HCT116 (cell line): ENCODE measurements at regions not wholly inside any gene's neighbourhood (a gene's known extent, or its start where the extent isn't known, plus 50 kb on each side); places are given as distances from the start of the nearest gene placed in this dataset.

Experiments
- ATAC-seq: fragments of 200-7000 bp; cut with Tn5 transposase; 2 replicates; pipeline ENCODE4 v1.9.1; 2020; ENCODE audit warnings: mild to moderate bottlenecking, moderate library complexity
- BruUV-seq: library from RNA; stranded (reverse); fragments of 400-500 nt; replicated peaks from 2 replicates; lab custom pipeline; 2021; lab: Mats Ljungman, UMichigan
- CTCF ChIA-PET: fragments of 300-600 bp; sonication (Branson Sonifier 250); formaldehyde crosslinking; loops from one replicate; lab custom pipeline; 2021; ENCODE audit warnings: antibody characterized with exemption; lab: Charles Lee
- POLR2A ChIA-PET: fragments of 300-600, 350-600 bp; sonication (Branson Sonifier 250); formaldehyde crosslinking; loops from one replicate; lab custom pipeline; 2021; ENCODE audit warnings: antibody characterized with exemption; lab: Charles Lee
- RAD21 ChIA-PET, 2 experiments: fragments of 300-600 bp; sonication (Branson Sonifier 250); formaldehyde crosslinking; loops; one replicate each; lab custom pipeline; 2023; ENCODE audit warnings: low total read pairs in 2 of 2; ENCODE audit not compliant: uncharacterized antibody in 2 of 2, unreplicated experiment in 2 of 2, low non-redundant PET in 1 of 2; lab: Charles Lee
- DNase-seq: peaks from one replicate; pipeline ENCODE4 v3.0.0-alpha.2; 2010; ENCODE audit warnings: low read depth, low spot score
- H2AFZ ChIP-seq: fragments of 200-600 bp; shearing (Covaris generic), sonication (generic); 2 replicates; pipeline ENCODE4 v1.6.1; 2017; ENCODE audit warnings: low read depth, mixed run types, mixed read lengths, antibody characterized with exemption, low read length; ENCODE audit not compliant: poor library complexity, severe bottlenecking
- H3K27ac ChIP-seq: 2 replicates; pipeline ENCODE4 v1.5.1; 2012; ENCODE audit warnings: low read depth, low read length
- H3K27me3 ChIP-seq: fragments of 200-600 bp; sonication (generic); 2 replicates; pipeline ENCODE4 v1.6.1; 2016; ENCODE audit warnings: mixed run types, low read length, mixed read lengths; ENCODE audit not compliant: insufficient read depth
- H3K36me3 ChIP-seq, 2 experiments: fragments of 200-500 bp in 1 of 2; fragments of 200-600 bp in 1 of 2; sonication (Bioruptor generic) in 1 of 2; sonication (generic) in 1 of 2; 2 replicates each; pipeline versions ENCODE4 v1.5.1 to v1.6.1; 2014 to 2016; ENCODE audit warnings: low read length in 2 of 2, inconsistent platforms in 1 of 2, mixed read lengths in 1 of 2, mixed run types in 1 of 2; ENCODE audit not compliant: insufficient read depth in 2 of 2, control insufficient read depth in 1 of 2
- H3K4me1 ChIP-seq, 2 experiments: fragments of 200-600 bp in 1 of 2; sonication (generic) in 1 of 2; 2 replicates each; pipeline versions ENCODE4 v1.5.1 to v1.6.1; 2012 to 2017; ENCODE audit warnings: low read length in 2 of 2, inconsistent platforms in 1 of 2, mild to moderate bottlenecking in 1 of 2, mixed read lengths in 1 of 2, mixed run types in 1 of 2, moderate library complexity in 1 of 2; ENCODE audit not compliant: insufficient read depth in 2 of 2, control insufficient read depth in 1 of 2
- H3K4me2 ChIP-seq: fragments of 200-600 bp; sonication (generic); 2 replicates; pipeline ENCODE4 v1.6.1; 2017; ENCODE audit warnings: mixed run types, low read length, mixed read lengths
- H3K4me3 ChIP-seq, 2 experiments: fragments of 200-600 bp in 1 of 2; sonication (generic) in 1 of 2; replicated peaks in 1 of 2; 2 replicates each; pipeline ENCODE4 v1.5.1; 2011 to 2016; ENCODE audit warnings: low read length in 2 of 2, control low read depth in 1 of 2, low read depth in 1 of 2, mild to moderate bottlenecking in 1 of 2, mixed read lengths in 1 of 2, mixed run types in 1 of 2
- H3K79me2 ChIP-seq: fragments of 200-600 bp; sonication (generic); 2 replicates; pipeline ENCODE4 v1.6.1; 2017; ENCODE audit warnings: mild to moderate bottlenecking, mixed run types, low read length, moderate library complexity, mixed read lengths; ENCODE audit not compliant: insufficient read depth
- H3K9ac ChIP-seq: fragments of 200-600 bp; sonication (generic); 2 replicates; pipeline ENCODE4 v1.6.1; 2016; ENCODE audit warnings: low read length, mixed read lengths
- H3K9me2 ChIP-seq: fragments of 200-600 bp; sonication (generic), shearing (Covaris generic); 2 replicates; pipeline ENCODE4 v1.6.1; 2017; ENCODE audit warnings: mixed run types, mild to moderate bottlenecking, moderate library complexity; ENCODE audit not compliant: insufficient read depth
- H3K9me3 ChIP-seq, 2 experiments: fragments of 200-500 bp in 1 of 2; fragments of 200-600 bp in 1 of 2; sonication (Bioruptor generic) in 1 of 2; sonication (generic) in 1 of 2; 2 replicates each; pipeline ENCODE4 v1.6.1; 2014 to 2017; ENCODE audit warnings: low read length in 2 of 2, mixed read lengths in 2 of 2, inconsistent platforms in 1 of 2, low read depth in 1 of 2, mild to moderate bottlenecking in 1 of 2, mixed run types in 1 of 2, moderate library complexity in 1 of 2; ENCODE audit not compliant: control insufficient read depth in 1 of 2, insufficient read depth in 1 of 2
- H4K20me1 ChIP-seq: fragments of 200-600 bp; sonication (generic), shearing (Covaris generic); 2 replicates; pipeline ENCODE4 v1.6.1; 2017; ENCODE audit warnings: mixed run types, mild to moderate bottlenecking, moderate library complexity; ENCODE audit not compliant: insufficient read depth
- CEBPB ChIP-seq: IDR thresholded peaks from 2 replicates; pipeline ENCODE4 v1.6.1; 2012; ENCODE audit warnings: low read depth
- EZH2 ChIP-seq: fragments of 200-600 bp; sonication (generic); IDR thresholded peaks from 2 replicates; pipeline ENCODE4 v1.6.1; 2017; ENCODE audit warnings: antibody characterized with exemption, mixed run types
- FOSL1 ChIP-seq: IDR thresholded peaks from 2 replicates; pipeline ENCODE4 v1.6.1; 2012; ENCODE audit warnings: low read depth
- POLR2A ChIP-seq: IDR thresholded peaks from 2 replicates; pipeline ENCODE4 v1.7.0; 2011; ENCODE audit warnings: borderline replicate concordance; ENCODE audit not compliant: insufficient read depth, insufficient read length; ENCODE audit errors: extremely low read depth
- POLR2AphosphoS5 ChIP-seq: IDR thresholded peaks from 2 replicates; pipeline ENCODE4 v1.6.1; 2011; ENCODE audit warnings: mild to moderate bottlenecking, low read depth, low read length, moderate library complexity
- REST ChIP-seq: IDR thresholded peaks from 2 replicates; pipeline ENCODE4 v1.6.1; 2012; ENCODE audit warnings: low read depth
- SRF ChIP-seq: IDR thresholded peaks from 2 replicates; pipeline ENCODE4 v1.6.1; 2012; ENCODE audit warnings: low read depth
- YY1 ChIP-seq: IDR thresholded peaks from 2 replicates; pipeline ENCODE4 v1.6.1; 2011; ENCODE audit warnings: low read length, low read depth, moderate library complexity, mild to moderate bottlenecking; ENCODE audit not compliant: insufficient replicate concordance; ENCODE audit errors: extremely low read depth
- ZFX ChIP-seq: fragments of 450-650 bp; IDR thresholded peaks from 2 replicates; pipeline ENCODE4 v1.6.1; 2017
- intact Hi-C: fragments of 100-400 bp; cut with micrococcal nuclease; formaldehyde crosslinking; loops from 2 replicates; pipeline ENCODE4 v1.10.0; 2022
- TF ChIP-seq, protein P1 (sequence below): IDR thresholded peaks from 2 replicates; pipeline ENCODE4 v1.6.1; 2012
- TF ChIP-seq, protein P2 (sequence below), 3 experiments: fragments of 200-600 bp in 1 of 3; sonication (generic) in 1 of 3; IDR thresholded peaks in 2 of 3; conservative IDR thresholded peaks in 1 of 3; 2 replicates each; pipeline ENCODE4 v1.5.1; 2012 to 2017; ENCODE audit warnings: low read depth in 2 of 3, low read length in 2 of 3, antibody characterized with exemption in 1 of 3, borderline replicate concordance in 1 of 3, control low read depth in 1 of 3, mild to moderate bottlenecking in 1 of 3, mixed read lengths in 1 of 3, mixed run types in 1 of 3, moderate library complexity in 1 of 3; ENCODE audit not compliant: insufficient read depth in 1 of 3

GRCh38 chr2:167771628-167772027 lies 475.8 kb downstream of the STK39 start:
- no peaks in the 10 kb centered on the region for H3K9me2 ChIP-seq
- DNase-seq = no peak
- no peaks in the 10 kb centered on the region for H3K79me2 ChIP-seq
- POLR2A ChIA-PET = no interaction called here
- ATAC-seq = no peak
- no peak overlapping the region for H3K4me2 ChIP-seq
- no peaks in the 10 kb centered on the region for H3K36me3 ChIP-seq
- no peak overlapping the region for H3K9ac ChIP-seq
- BruUV-seq = no TSS peak
- intact Hi-C loops = no loop called here
- H3K4me3 ChIP-seq = no peak overlapping the region
- no peak overlapping the region for H3K27ac ChIP-seq
- H3K27me3 ChIP-seq = peaks cover 4% of the 10 kb centered on the region; the same call in 1 of the 2 replicates
- H2AFZ ChIP-seq = no peak overlapping the region
- no peaks in the 10 kb centered on the region for H4K20me1 ChIP-seq
- TF ChIP-seq ZFX (no peak), FOSL1 (no peak), POLR2AphosphoS5 (no peak), POLR2A (no peak), CEBPB (no peak), SRF (no peak), YY1 (no peak)
- TF ChIP-seq, protein P1, sequence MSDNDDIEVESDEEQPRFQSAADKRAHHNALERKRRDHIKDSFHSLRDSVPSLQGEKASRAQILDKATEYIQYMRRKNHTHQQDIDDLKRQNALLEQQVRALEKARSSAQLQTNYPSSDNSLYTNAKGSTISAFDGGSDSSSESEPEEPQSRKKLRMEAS = no peak
- TF ChIP-seq, protein P2, sequence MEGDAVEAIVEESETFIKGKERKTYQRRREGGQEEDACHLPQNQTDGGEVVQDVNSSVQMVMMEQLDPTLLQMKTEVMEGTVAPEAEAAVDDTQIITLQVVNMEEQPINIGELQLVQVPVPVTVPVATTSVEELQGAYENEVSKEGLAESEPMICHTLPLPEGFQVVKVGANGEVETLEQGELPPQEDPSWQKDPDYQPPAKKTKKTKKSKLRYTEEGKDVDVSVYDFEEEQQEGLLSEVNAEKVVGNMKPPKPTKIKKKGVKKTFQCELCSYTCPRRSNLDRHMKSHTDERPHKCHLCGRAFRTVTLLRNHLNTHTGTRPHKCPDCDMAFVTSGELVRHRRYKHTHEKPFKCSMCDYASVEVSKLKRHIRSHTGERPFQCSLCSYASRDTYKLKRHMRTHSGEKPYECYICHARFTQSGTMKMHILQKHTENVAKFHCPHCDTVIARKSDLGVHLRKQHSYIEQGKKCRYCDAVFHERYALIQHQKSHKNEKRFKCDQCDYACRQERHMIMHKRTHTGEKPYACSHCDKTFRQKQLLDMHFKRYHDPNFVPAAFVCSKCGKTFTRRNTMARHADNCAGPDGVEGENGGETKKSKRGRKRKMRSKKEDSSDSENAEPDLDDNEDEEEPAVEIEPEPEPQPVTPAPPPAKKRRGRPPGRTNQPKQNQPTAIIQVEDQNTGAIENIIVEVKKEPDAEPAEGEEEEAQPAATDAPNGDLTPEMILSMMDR (IDR thresholded peaks at IDR 0.05 in 2 of 3, conservative IDR thresholded peaks at IDR 0.05 in 1 of 3; ENCODE audit: borderline replicate concordance in 1 of 3, insufficient read depth in 1 of 3, low read depth in 2 of 3, low read length in 2 of 3) = no peak
- TF ChIP-seq, all 23 proteins: peak for 0
- no peaks in the 10 kb centered on the region for H3K4me1 ChIP-seq
- no peaks in the 10 kb centered on the region for H3K9me3 ChIP-seq
- ChIA-PET RAD21 (no interaction called here), CTCF (no interaction called here)

- Histone ChIP-seq H3K9me3 (no peaks in the 10 kb centered on the region), H3K4me3 (no peak overlapping the region), H3K9me2 (no peaks in the 10 kb centered on the region), H3K27ac (no peak overlapping the region), H2AFZ (no peak overlapping the region), H3K79me2 (no peaks in the 10 kb centered on the region), H3K9ac (no peak overlapping the region), H4K20me1 (no peaks in the 10 kb centered on the region), H3K27me3 (peaks cover 11% of the 10 kb centered on the region; the same call in 1 of the 2 replicates), H3K4me1 (no peaks in the 10 kb centered on the region), H3K36me3 (no peaks in the 10 kb centered on the region), H3K4me2 (no peak overlapping the region)
- ChIA-PET POLR2A (no interaction called here), RAD21 (no interaction called here), CTCF (no interaction called here)
- no peak for DNase-seq
- intact Hi-C loops = no loop called here
- no peak for ATAC-seq
- BruUV-seq = no TSS peak
- TF ChIP-seq, protein P1 = no peak
- TF ChIP-seq ZFX = no peak
- TF ChIP-seq, protein P2 (IDR thresholded peaks at IDR 0.05 in 2 of 3, conservative IDR thresholded peaks at IDR 0.05 in 1 of 3; ENCODE audit: borderline replicate concordance in 1 of 3, insufficient read depth in 1 of 3, low read depth in 2 of 3, low read length in 2 of 3) = no peak
- no peak for TF ChIP-seq SRF
- TF ChIP-seq POLR2A = no peak
- no peak for TF ChIP-seq EZH2
- no peak for TF ChIP-seq REST
These were observed 478.4 kb downstream of the STK39 start for GRCh38 chr2:167769020-167769419.
